RPMI7951 (cell line): ENCODE measurements at regions not wholly inside any gene's neighbourhood (a gene's known extent, or its start where the extent isn't known, plus 50 kb on each side); places are given as distances from the start of the nearest gene placed in this dataset.

Experiments
- DNase-seq: peaks from one replicate; pipeline ENCODE4 v3.0.0-alpha.2; 2012; ENCODE audit warnings: low read depth

GRCh38 chr20:51266353-51266752, 243.4 kb upstream of the KCNG1 start:
- no peak for DNase-seq

DNA sequence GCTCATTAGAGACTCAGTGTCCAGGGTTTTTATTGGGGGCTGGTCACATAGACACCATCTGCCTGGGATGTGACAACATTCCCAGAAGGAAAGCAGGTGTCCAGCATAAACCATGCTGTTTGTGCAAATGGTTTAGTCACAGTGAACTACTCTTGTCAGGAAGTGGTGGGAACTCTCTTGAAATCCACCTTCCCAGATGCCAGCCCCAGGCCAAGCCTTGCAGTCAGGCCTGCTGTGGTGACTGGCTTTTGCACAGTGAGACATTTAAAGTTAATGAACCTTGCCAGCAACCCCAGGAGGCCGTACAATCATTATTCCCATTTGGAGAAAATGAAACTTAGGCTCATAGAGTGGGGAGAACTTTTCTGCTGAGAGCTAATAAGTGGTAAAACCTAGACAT, 242.5 kb upstream of the KCNG1 start:
- peak; percentile 61 for DNase-seq

GRCh38 chr20:51262240-51262639, 239.3 kb upstream of the KCNG1 start:
- DNase-seq = no peak

DNA sequence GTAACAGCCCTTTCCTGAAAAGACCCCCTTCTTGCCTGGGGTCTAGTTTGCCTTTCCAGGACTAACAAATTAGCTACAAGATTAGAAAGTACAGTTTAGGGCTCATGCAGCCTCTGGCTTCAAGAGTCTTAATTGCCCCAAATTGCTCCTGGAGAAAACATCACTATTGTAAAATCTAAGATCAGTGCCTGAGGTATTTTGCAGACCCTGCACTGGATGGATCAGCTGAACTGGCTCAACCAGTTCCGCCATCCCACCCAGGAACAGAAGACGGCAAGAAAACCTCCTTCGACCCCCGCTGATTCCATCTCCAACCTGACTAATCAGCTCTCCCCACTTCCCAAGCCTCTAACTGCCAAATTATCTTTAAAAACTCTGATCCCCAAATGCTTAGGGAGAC, 236.5 kb upstream of the KCNG1 start:
- DNase-seq = no peak

DNA sequence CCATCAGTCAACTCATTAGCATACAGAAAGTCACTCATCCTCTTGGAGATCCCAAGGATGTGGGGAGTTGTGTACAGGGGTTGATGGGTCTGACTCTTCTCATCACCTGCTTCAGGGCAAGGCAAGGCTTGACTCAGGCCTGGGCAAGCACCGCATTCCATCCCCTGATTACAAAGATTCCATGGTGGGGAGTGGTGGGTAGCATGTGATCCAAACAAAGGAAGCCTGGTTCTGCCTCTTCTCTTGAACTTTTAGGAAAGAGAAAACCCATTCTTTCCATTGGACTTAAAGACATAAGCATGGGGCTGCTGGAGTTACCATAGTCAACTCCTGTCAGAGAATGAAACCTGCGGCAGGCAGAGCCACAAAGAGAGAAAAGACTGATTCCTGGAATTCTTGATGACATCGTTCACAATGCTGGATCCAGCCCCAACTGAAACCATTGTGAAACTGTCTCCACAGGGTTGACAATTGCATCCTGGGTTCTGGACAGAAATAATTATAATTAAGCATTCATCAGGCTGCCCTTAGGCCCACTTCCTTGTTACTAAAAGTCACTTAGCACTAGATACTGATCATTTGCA, 235.8 kb upstream of the KCNG1 start:
- DNase-seq = peak; percentile 20

DNA sequence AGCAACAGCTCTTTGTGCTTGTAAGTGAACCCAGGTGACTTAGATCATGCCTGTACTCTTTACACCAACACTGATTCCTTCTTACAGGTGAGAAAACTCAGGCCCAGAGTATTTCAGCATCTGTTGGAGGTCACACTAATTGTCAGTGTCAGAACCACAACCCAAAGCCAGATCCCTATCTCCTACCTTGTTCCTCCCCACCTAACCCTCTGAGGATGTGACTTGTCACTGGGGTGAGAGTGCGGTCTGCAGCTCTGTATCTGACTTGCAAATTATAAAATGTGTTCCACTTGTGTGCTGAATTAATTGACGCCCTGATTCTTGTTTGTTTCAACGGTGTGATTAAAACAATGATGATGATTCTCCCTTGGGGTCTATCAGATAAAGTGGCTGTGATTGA, 232.5 kb upstream of the KCNG1 start:
- DNase-seq = no peak

DNA sequence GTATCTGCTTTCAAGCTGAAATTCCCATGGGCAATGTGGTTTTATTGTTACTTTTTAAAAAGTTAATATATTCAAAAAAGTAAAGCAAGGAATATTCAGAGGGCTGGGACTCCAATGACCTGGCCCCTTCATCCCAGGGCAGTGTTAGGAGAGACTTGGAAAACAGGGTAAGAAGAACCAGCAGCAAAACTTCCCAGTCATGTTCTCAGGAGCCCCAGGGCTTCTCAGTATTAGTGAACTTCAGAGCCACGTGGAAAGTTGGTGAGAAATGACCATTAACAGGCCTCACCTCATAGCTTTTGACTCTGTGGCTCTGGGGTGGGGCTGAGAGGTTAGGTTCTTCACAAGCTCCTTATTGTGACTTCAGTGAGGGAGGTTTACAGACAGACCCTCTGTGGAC, 230.4 kb upstream of the KCNG1 start:
- no peak for DNase-seq

DNA sequence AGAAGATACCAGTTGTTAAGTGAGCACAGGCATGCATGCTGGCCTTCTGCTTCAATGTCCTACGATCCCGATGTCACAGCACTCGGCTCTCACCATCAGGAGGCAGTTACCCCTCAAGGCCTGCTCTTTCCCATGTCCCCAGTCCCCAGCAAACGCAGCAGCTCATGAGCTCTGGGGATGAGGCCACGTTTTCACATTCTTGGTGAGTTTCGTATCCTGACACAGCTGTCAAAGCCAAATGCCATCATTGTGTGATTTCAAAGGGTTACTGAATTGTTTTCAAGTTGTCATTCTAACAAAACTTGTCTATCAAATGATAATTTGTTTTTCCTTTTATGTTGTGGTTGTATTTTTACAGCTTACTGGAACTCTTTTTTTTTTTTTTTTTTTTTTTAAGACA, 226.9 kb upstream of the KCNG1 start:
- DNase-seq = no peak

DNA sequence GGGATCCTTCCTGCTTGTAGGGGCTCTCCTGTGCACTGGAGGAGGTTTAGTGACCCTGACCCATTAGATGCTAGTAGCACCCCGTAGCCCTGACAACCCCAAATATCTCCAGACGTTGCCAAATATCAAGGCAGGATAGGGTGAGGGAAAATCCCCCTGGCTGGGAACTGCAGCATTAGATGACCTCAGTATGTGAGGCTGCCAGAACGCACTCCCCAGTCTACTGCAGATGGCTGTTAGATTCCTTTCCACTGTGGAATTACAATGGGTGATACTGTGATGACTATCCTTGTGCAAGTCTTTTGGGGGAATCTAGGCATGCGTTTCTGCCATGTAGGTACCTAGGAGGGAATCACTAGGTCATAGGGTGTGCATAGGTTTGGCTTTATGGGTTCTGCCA, 226.3 kb upstream of the KCNG1 start:
- no peak for DNase-seq

GRCh38 chr20:51244466-51244865, 221.6 kb upstream of the KCNG1 start:
- no peak for DNase-seq

GRCh38 chr20:51238675-51239305, 215.9 kb upstream of the KCNG1 start:
- no peak for DNase-seq

GRCh38 chr20:51237791-51238190, 214.9 kb upstream of the KCNG1 start:
- no peak for DNase-seq

DNA sequence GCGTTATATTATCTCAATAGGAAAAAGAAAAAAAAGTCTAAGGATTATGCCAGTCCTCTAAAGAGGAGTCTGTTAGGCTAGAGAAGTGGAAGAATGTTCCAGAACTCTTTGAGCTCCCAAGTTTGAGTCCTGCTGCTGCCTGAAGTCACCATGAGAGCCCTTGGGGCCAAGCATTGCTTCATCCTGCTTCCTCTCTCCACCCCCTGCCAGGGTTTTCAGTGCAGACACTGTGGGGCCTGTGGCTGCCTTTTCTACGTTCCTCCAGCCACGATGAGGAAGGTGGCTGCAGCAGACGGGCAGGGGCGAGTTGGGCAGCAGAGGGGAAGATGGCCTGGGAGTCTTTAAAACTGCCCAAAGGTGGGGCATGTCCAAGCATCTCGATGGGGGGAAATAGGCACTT, 214.4 kb upstream of the KCNG1 start:
- no peak for DNase-seq

DNA sequence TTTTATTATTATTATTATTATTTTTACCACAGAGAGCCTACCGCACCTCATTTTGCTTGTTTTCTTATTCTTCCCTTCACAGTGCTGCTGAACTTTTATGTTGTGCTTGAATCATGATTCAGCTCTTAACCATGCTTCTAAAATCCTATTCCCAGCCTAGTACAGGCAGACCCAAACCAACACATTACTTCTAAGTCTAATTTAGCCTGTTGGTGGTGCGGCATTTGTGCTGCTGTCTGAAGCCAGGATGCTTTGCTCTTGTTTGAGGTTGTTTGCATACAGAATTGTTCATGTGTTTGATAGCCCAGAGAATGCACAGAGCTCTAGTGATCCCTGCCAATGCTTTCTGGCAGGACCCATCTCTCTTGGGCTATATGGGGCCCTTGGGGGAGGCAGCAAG, 213.5 kb upstream of the KCNG1 start:
- no peak for DNase-seq

DNA sequence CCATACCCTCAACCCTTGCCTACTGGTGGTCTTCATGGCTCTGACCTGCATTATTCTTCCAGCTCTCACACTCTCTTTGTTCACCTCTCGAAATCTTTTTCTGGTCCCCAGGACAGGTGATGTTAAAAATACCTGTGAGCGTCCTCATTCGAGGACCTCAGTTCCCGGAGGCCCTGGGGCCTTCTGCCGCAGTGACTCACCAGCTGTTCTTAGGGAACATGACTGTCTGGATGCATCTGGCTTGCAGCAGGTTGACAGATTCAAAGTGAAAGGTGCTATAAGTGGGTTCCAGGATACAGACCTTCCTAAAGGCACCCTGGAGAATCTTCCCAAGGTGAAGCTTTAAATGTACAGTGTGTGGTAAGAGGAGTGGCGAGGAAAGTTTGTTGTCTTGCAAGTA, 210.4 kb upstream of the KCNG1 start:
- peak; percentile 17 for DNase-seq

DNA sequence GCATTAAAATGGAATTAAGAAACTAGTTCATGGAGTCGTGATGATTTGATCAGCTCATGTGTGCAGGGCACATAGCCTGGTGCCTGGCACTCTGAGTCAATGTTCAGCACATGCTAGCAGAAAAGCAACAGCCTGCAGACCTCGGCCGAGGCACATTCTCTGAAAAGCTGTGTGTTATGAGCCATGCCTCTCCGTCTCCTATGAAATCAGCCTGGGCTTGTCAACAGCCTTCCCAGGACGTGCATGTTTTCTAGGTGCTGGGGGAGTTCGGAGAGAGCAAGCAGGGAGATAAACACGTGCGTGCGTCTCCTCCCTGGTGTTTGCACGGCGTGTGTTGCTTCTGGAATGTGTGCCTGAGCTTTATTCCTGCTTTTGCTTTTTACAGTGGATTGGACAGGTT, 207.8 kb upstream of the KCNG1 start:
- DNase-seq = no peak

DNA sequence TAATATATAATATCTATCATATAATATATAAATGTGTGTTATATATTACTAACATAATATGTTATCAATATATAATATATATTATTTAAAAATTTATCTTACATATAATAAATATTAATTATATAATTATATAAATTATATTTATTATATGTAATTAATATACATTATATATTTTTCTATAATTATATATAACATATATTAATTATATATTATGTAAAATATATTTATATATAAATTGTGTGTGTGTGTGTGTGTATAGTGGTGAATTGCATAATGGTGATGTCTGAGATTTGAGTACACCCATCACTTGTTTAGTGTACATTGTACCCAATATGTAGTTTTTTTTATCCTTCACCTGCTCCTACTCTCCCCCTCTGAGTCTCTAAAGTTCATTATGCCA, 205.9 kb upstream of the KCNG1 start:
- DNase-seq = no peak

GRCh38 chr20:51227744-51228143, 204.8 kb upstream of the KCNG1 start:
- DNase-seq = no peak

DNA sequence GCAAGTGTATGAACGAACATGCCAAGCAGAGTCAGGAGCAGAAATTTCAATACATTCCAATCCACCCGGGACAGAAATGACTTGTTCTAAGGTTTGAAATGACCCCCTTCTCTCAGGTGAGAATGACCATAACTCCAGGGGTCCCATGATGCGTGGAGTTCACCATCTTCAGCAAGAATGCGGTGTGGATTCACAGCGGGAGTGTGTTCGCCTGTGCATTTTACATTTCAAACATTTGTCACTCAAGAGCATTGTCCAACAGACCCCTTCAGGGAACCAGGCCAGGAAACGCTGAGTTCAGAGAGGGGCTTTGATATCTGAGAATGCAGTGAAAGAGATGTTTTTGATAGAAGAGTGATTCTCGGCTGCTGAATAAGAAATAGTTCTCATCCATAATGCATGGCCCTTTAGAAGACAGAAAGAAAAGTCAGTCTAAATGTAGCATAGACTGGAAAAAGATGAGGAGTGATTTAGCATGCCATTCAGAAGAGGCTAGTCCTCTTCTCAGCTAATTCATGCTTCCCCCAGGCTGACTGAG, 200.3 kb upstream of the KCNG1 start:
- no peak for DNase-seq

DNA sequence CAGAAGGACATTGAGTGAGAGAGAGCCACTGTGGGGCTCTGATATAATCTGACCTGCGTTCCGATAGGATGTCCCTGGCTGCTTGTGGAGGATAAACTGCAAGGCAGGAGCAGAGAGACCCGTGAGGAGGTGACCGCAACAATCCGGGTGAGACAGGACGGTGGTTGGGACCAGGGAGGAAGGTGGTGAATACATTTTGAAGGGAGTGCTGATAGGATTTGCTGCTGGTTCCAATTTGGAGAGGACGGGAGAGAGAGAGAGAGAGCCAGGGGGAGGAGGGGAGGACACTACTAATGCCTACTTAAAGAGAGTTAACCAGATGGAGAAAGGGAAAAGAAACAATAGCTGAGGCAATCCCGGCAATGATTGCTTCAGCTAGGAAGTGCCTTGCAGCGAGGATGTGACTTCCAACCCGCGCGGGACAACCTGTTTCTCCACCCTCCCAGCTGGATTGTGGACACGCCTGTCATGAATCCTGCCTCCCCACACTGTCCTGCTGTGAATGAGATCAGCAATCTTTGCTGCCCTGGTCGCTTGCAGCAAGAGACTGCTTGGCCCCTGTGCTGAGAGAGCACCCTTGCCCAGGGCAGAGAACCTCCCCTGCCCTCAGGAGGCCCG, 199.0 kb upstream of the KCNG1 start:
- DNase-seq = peak; percentile 39

- DNase-seq = no peak
These were observed 198.2 kb upstream of the KCNG1 start for GRCh38 chr20:51221103-51221502.

DNA sequence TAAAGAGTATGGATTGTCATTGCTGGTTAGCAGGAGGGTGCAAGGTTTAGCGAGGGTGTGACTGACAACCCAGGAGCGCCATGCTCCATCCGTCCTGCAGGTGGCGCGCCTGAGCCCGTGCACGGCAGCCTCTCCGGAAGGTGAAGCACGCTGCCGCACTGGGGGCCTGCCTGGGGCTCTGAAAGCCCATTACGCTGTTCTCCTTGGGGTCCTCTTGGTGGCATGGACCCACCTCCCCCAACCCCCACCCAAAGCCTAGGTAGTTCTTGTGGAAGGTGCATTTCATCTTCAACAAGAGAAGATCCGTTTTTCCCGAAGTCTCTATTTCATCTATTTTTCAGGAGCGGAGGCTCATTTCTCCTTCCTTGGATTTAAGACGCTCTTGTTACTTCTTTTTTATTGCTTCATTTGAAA, 197.4 kb upstream of the KCNG1 start:
- no peak for DNase-seq

- DNase-seq = no peak
These were observed 196.6 kb upstream of the KCNG1 start for GRCh38 chr20:51219544-51219943.
